GM23338 (cell line): ENCODE measurements at regions not wholly inside any gene's neighbourhood (a gene's known extent, or its start where the extent isn't known, plus 50 kb on each side); places are given as distances from the start of the nearest gene placed in this dataset.

Experiments
- CREB1 ChIP-seq: fragments of 250-450 bp; sonication (Bioruptor Pico); IDR thresholded peaks from 2 replicates; pipeline ENCODE4 v1.5.0; 2020; ENCODE audit warnings: low read depth, mild to moderate bottlenecking, moderate library complexity
- CTCF ChIP-seq, 2 experiments: fragments of 200-600 bp in 1 of 2; sonication (generic) in 1 of 2; conservative IDR thresholded peaks; 2 replicates each; pipeline versions ENCODE4 v1.5.1 to v1.6.1; 2016 to 2017; ENCODE audit warnings: antibody characterized with exemption in 2 of 2, low read depth in 2 of 2, mild to moderate bottlenecking in 2 of 2, moderate library complexity in 1 of 2
- EZH2 ChIP-seq: fragments of 200-600 bp; sonication (generic); IDR thresholded peaks from one replicate; pipeline ENCODE4 v1.8.0; 2017; ENCODE audit warnings: antibody characterized with exemption, mild to moderate bottlenecking, low read depth; ENCODE audit not compliant: unreplicated experiment
- EZH2phosphoT487 ChIP-seq: fragments of 200-600 bp; sonication (generic); IDR thresholded peaks from one replicate; pipeline ENCODE4 v1.8.1; 2018; ENCODE audit warnings: antibody characterized with exemption; ENCODE audit not compliant: unreplicated experiment
- TF ChIP-seq, protein P1 (sequence below): IDR thresholded peaks from one replicate; pipeline ENCODE4 v1.6.1; 2018; ENCODE audit warnings: antibody characterized with exemption; ENCODE audit not compliant: unreplicated experiment

DNA sequence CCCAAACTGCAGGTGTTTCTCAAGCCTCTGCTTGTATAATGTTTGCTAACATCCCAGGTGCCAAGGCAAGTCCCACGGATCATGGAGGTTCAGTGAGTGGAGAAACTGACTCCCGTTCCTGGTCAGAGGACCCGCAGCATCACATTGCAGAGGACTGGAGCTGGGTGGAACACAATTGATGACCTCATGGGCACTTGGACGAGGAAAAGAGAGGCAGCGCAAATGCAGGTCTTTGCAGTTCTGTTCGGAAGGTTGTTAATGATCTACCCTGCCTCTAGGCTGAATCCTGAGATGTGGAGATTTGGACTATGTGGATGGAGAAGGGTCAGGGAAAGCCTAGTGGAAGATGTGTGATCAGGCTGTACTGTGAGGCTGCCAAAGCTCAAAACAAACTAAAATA, 192.9 kb downstream of the DUSP10 start:
- TF ChIP-seq CREB1 (no peak), CTCF (conservative IDR thresholded peaks at IDR 0.05; ENCODE audit: low read depth in 2 of 2) (no peak), EZH2phosphoT487 (no peak), EZH2 (no peak)
- TF ChIP-seq, protein P1, sequence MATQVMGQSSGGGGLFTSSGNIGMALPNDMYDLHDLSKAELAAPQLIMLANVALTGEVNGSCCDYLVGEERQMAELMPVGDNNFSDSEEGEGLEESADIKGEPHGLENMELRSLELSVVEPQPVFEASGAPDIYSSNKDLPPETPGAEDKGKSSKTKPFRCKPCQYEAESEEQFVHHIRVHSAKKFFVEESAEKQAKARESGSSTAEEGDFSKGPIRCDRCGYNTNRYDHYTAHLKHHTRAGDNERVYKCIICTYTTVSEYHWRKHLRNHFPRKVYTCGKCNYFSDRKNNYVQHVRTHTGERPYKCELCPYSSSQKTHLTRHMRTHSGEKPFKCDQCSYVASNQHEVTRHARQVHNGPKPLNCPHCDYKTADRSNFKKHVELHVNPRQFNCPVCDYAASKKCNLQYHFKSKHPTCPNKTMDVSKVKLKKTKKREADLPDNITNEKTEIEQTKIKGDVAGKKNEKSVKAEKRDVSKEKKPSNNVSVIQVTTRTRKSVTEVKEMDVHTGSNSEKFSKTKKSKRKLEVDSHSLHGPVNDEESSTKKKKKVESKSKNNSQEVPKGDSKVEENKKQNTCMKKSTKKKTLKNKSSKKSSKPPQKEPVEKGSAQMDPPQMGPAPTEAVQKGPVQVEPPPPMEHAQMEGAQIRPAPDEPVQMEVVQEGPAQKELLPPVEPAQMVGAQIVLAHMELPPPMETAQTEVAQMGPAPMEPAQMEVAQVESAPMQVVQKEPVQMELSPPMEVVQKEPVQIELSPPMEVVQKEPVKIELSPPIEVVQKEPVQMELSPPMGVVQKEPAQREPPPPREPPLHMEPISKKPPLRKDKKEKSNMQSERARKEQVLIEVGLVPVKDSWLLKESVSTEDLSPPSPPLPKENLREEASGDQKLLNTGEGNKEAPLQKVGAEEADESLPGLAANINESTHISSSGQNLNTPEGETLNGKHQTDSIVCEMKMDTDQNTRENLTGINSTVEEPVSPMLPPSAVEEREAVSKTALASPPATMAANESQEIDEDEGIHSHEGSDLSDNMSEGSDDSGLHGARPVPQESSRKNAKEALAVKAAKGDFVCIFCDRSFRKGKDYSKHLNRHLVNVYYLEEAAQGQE, result no peak
